ENCODE measurements at regions not wholly inside any gene's neighbourhood (a gene's known extent, or its start where the extent isn't known, plus 50 kb on each side); places are given as distances from the start of the nearest gene placed in this dataset.
"Not testable (repeated sequence)": the region's sequence is repeated elsewhere in the genome, so short reads cannot be mapped to it uniquely, and the experiment has no call there.

DNA sequence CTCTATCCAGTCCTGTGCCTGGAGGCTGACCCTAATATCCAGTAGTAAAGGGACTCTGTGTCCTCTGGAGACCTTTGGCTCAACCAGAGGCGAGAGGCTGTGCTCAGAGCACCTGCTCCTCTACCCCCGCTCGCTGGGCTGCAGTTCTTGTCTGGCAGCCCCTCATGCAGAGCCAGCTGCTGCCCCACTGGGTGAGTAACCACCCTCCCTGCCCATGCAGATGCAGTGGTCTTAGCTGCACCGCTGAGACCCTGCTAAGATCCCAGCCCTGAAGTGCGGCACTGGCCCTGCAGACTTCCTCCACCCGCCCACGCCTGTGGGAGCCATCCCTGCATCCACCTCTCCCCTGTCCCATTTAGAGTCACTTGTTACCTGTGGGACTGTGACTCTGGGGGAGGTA is 347.5 kb upstream of the SFSWAP start:
- Mint-ChIP-seq H3K27me3 (ENCODE audit: insufficient read depth) (peaks cover 3% of the 10 kb centered on the region; the same call in 1 of the 2 replicates), H3K4me1 (ENCODE audit: low read depth) (no peaks in the 10 kb centered on the region), H3K36me3 (ENCODE audit: low read depth) (no peaks in the 10 kb centered on the region; the same call in 1 of the 2 replicates), H3K9me3 (peaks cover 55% of the 10 kb centered on the region), H3K4me3 (no peak overlapping the region), H3K27ac (no peak overlapping the region)
- TF ChIP-seq, protein P1, sequence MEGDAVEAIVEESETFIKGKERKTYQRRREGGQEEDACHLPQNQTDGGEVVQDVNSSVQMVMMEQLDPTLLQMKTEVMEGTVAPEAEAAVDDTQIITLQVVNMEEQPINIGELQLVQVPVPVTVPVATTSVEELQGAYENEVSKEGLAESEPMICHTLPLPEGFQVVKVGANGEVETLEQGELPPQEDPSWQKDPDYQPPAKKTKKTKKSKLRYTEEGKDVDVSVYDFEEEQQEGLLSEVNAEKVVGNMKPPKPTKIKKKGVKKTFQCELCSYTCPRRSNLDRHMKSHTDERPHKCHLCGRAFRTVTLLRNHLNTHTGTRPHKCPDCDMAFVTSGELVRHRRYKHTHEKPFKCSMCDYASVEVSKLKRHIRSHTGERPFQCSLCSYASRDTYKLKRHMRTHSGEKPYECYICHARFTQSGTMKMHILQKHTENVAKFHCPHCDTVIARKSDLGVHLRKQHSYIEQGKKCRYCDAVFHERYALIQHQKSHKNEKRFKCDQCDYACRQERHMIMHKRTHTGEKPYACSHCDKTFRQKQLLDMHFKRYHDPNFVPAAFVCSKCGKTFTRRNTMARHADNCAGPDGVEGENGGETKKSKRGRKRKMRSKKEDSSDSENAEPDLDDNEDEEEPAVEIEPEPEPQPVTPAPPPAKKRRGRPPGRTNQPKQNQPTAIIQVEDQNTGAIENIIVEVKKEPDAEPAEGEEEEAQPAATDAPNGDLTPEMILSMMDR (IDR thresholded peaks at IDR 0.05), result no peak
- no peak for DNase-seq

DNA sequence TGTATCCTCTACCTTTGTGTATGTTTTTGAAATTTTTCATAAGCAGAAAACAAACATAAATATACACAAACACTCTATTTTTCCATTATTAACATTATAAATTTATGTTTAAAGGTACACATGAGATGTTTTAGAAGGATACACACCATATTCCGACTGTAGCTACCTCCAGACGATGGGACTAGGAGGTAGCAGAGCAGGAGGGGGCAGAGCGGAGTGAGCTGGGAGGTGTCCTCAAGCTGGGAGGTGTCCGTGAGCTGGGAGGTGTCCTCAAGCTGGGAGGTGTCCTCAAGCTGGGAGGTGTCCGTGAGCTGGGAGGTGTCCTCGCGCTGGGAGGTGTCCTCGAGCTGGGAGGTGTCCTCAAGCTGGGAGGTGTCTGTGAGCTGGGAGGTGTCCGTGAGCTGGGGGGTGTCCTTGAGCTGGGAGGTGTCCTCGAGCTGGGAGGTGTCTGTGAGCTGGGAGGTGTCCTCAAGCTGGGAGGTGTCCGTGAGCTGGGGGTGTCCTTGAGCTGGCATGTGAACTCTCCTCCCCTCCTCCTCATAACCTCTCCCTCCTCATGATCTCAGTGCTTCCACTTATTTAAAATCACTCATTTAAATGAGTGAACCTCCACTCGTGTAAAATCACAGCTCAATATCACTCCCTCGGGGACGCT is 346.9 kb upstream of the SFSWAP start:
- TF ChIP-seq, protein P1 (IDR thresholded peaks at IDR 0.05), result no peak
- Mint-ChIP-seq H3K27me3 (ENCODE audit: insufficient read depth) (peaks cover 3% of the 10 kb centered on the region; the same call in 1 of the 2 replicates), H3K4me3 (no peak overlapping the region)

DNA sequence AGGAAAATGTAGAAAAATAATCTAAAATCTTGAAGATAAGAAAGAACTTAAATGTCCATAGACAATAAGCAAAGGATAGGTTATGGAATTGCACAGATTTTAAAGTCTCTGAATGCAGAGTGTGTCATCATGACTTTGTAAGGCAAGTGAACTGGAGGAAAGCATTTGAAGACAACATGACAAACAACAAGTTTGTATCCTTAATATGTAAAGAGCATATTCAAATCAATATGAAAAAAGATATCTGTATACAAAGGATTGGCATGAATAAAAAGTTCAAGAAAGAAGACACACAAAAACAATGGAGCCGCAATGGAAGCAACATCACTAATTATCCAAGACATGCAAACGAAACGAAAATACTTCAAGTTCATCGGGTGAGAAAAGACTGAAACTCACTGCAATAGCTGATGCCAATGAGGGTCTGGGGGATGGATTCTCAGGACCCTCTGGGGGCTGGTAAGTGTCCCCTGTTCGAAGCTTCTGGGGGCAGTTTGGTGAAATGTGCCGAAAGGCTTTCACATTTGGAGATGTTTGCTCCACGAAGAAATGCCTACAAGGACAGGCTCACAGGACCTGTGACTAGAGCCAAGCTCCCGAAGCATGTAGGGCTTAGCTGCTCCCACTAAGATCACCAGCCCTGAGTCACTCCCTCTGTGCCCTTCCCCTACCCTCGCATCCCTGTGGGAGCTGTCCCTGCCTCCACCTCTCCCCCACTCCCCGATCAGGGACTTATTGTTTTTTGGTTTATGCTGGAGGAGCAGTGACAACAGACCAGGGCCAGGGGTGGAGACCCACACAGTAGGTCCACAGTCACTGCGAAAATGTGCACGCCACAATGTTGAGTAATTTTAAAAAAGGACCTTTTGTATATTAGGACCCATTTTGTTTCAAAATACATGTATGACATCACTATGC is 345.7 kb upstream of the SFSWAP start:
- Mint-ChIP-seq H3K27ac (no peak overlapping the region), H3K4me1 (ENCODE audit: low read depth) (no peaks in the 10 kb centered on the region), H3K9me3 (peaks cover 53% of the 10 kb centered on the region), H3K27me3 (ENCODE audit: insufficient read depth) (peaks cover 3% of the 10 kb centered on the region; the same call in 1 of the 2 replicates), H3K4me3 (no peak overlapping the region), H3K36me3 (ENCODE audit: low read depth) (no peaks in the 10 kb centered on the region; the same call in 1 of the 2 replicates)
- TF ChIP-seq, protein P1 (IDR thresholded peaks at IDR 0.05), result no peak
- no peak for DNase-seq

More for the DNA sequence above, 346.9 kb upstream of the SFSWAP start:
- DNase-seq, result no peak
- Mint-ChIP-seq H3K36me3 (ENCODE audit: low read depth) (no peaks in the 10 kb centered on the region; the same call in 1 of the 2 replicates), H3K9me3 (peaks cover 55% of the 10 kb centered on the region), H3K4me1 (ENCODE audit: low read depth) (no peaks in the 10 kb centered on the region), H3K27ac (no peak overlapping the region)

DNA sequence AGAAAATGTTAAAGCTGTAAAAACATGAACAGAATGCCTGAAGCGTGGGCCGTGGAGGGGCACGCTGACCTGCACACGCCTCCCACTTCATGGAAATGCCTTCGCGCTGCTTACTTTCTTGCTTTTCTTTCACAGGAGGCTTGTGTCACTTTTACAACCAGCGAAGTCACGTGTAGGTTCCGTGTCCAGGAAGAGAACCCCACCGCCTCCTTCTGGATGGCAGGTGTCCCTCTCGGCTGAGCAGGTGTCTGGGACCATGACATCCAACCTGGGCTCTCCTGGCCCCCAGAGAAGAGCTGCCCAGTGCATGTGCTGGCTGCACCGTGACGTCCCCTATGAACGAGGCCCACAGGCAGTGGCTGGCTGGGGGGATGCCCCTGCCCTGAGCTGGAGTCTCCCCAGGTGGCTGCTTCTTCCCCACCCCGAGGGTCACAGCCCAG is 345.0 kb upstream of the SFSWAP start:
- Mint-ChIP-seq H3K9me3 (peaks cover 53% of the 10 kb centered on the region), H3K4me1 (ENCODE audit: low read depth) (no peaks in the 10 kb centered on the region), H3K4me3 (no peak overlapping the region), H3K36me3 (ENCODE audit: low read depth) (no peaks in the 10 kb centered on the region; the same call in 1 of the 2 replicates), H3K27ac (no peak overlapping the region), H3K27me3 (ENCODE audit: insufficient read depth) (peaks cover 3% of the 10 kb centered on the region; the same call in 1 of the 2 replicates)
- TF ChIP-seq, protein P1 (IDR thresholded peaks at IDR 0.05), result no peak
- no peak for DNase-seq

DNA sequence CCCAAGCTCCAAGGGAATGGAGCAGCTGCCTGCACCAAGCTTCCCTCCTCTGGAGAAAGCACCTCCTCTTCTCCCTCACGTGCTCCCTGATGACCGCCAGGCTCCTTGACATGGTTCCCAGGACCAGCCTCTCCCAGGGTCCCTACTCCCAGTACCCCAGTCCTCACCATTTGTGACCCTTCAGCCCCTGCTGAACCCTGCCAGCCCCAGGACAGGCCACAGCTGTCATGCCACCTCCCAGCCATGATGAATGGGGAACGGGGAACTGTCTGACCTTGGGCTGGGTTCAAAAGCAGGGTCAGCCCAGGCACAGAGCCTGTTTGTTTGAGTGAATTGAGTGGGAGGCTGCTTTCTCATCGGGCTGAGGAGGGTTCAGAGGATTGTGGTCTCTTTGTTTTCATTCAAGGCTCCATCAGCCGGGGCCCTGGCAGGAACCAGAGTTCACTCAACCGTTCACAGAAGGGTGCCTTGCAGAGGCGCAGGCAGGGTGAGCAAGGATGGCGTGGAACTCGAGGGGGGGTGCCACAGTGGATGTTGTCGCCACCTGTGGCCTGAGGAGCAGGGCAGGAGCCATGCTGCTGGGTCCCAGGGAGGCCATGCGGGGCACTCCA is 344.5 kb upstream of the SFSWAP start:
- no peak overlapping the region for H3K4me3 Mint-ChIP-seq
- TF ChIP-seq, protein P1 (IDR thresholded peaks at IDR 0.05), result no peak
- no peak overlapping the region for H3K27ac Mint-ChIP-seq
- H3K9me3 Mint-ChIP-seq, result peaks cover 49% of the 10 kb centered on the region
- no peaks in the 10 kb centered on the region for H3K4me1 Mint-ChIP-seq (ENCODE audit: low read depth)
- no peaks in the 10 kb centered on the region; the same call in 1 of the 2 replicates for H3K36me3 Mint-ChIP-seq (ENCODE audit: low read depth)
- no peak for DNase-seq
- H3K27me3 Mint-ChIP-seq (ENCODE audit: insufficient read depth), result peaks cover 3% of the 10 kb centered on the region; the same call in 1 of the 2 replicates

DNA sequence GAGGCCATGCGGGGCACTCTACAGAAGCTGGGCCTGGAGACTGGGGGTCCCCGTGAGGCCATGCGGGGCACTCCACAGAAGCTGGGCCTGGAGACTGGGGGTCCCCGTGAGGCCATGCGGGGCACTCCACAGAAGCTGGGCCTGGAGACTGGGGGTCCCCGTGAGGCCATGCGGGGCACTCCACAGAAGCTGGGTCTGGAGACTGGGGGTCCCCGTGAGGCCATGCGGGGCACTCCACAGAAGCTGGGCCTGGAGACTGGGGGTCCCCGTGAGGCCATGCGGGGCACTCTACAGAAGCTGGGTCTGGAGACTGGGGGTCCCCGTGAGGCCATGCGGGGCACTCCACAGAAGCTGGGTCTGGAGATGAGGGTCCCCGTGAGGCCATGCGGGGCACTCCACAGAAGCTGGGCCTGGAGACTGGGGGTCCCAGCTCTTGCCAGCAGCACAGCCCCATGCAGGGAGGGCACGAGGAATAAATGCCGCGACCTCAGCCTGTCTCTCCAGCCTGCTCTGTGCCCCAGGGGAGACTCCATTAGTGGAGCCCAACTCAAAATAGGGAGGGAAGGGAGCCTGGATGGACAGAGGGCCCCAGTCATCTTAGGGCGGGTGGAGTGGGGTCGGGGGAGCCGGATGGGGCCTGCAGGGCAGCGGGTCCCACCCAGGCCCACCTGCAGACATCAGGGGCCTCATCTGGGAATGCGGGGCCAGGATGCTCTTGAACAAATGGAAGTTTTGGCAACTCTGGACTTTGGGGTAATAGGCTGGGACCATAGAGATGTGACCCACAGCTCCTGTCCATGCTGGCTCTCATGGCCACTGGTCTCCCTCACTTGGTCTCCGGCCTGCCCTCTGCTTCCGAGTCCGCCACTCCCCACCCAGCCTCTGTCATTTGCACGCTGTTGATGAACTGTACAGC is 343.6 kb upstream of the SFSWAP start:
- DNase-seq; H3K36me3 Mint-ChIP-seq (ENCODE audit: low read depth); H3K4me3 Mint-ChIP-seq; H3K4me1 Mint-ChIP-seq (ENCODE audit: low read depth); H3K27me3 Mint-ChIP-seq (ENCODE audit: insufficient read depth); H3K27ac Mint-ChIP-seq: not testable (repeated sequence)
- H3K9me3 Mint-ChIP-seq, result peaks cover 49% of the 10 kb centered on the region
